ENCODE measurements at regions not wholly inside any gene's neighbourhood (a gene's known extent, or its start where the extent isn't known, plus 50 kb on each side); places are given as distances from the start of the nearest gene placed in this dataset.

DNA sequence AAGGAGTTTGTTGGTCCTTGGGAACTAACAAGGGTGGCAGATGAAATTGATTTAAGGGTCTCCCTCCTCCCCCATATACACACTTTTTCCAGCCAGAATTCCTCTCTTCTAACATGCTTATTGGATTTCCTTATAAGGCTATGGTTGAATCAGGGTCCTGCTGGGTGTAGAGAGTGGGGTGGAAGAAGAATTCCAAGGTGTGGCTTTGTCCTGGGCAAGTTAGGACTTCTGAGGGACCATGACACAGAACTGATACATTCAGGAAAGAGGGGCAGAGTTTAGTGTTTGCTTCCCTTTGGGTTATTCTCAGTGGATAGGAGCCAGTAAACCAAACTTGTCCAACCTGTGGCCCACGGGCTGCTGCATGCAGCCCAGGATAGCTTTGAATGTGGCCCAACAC lies 116.5 kb downstream of the SNX18 start:
- TF ChIP-seq, protein P1, sequence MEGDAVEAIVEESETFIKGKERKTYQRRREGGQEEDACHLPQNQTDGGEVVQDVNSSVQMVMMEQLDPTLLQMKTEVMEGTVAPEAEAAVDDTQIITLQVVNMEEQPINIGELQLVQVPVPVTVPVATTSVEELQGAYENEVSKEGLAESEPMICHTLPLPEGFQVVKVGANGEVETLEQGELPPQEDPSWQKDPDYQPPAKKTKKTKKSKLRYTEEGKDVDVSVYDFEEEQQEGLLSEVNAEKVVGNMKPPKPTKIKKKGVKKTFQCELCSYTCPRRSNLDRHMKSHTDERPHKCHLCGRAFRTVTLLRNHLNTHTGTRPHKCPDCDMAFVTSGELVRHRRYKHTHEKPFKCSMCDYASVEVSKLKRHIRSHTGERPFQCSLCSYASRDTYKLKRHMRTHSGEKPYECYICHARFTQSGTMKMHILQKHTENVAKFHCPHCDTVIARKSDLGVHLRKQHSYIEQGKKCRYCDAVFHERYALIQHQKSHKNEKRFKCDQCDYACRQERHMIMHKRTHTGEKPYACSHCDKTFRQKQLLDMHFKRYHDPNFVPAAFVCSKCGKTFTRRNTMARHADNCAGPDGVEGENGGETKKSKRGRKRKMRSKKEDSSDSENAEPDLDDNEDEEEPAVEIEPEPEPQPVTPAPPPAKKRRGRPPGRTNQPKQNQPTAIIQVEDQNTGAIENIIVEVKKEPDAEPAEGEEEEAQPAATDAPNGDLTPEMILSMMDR (IDR thresholded peaks at IDR 0.05; ENCODE audit: low read depth, low read length): no peak
- no peak for TF ChIP-seq EZH2phosphoT487 (IDR thresholded peaks at IDR 0.05; ENCODE audit: low read depth)

Measured in OCI-LY3 (cell line).